PC-3 (cell line): ENCODE measurements at regions not wholly inside any gene's neighbourhood (a gene's known extent, or its start where the extent isn't known, plus 50 kb on each side); places are given as distances from the start of the nearest gene placed in this dataset.
A peak's percentile ranks its signal among the peaks of the same experiment; 100 is the strongest.

ENCODE experiments used
- ATAC-seq: fragments of 200-7000 bp; cut with Tn5 transposase; 2 replicates; pipeline ENCODE4 v1.9.1; 2020; ENCODE audit warnings: mild to moderate bottlenecking, moderate library complexity
- BruUV-seq: library from RNA; stranded (reverse); fragments of 400-500 nt; replicated peaks from 2 replicates; lab custom pipeline; 2021; lab: Mats Ljungman, UMichigan
- CTCF ChIA-PET: fragments of 300-600 bp; sonication (Branson Sonifier 250); formaldehyde crosslinking; loops from one replicate; lab custom pipeline; 2022; ENCODE audit warnings: antibody characterized with exemption; lab: Charles Lee
- POLR2A ChIA-PET: fragments of 300-600 bp; sonication (Branson Sonifier 250); formaldehyde crosslinking; loops from one replicate; lab custom pipeline; 2022; ENCODE audit warnings: antibody characterized with exemption; ENCODE audit not compliant: unreplicated experiment; lab: Charles Lee
- DNase-seq: peaks from one replicate; pipeline ENCODE4 v3.0.0-alpha.2; 2015
- H2AFZ ChIP-seq: fragments of 300-600 bp; sonication (generic); 2 replicates; pipeline ENCODE4 v1.6.0; 2016; ENCODE audit warnings: antibody characterized with exemption, low read length
- H3F3A ChIP-seq: fragments of 300-600 bp; sonication (generic); one replicate; pipeline ENCODE4 v1.6.0; 2017; ENCODE audit warnings: antibody characterized with exemption, low read length, control low read depth, mild to moderate bottlenecking; ENCODE audit not compliant: unreplicated experiment
- H3K27ac ChIP-seq: fragments of 300-600 bp; sonication (generic); 2 replicates; pipeline ENCODE4 v1.5.1; 2016; ENCODE audit warnings: mild to moderate bottlenecking, low read length
- H3K27me3 ChIP-seq: fragments of 300-600 bp; sonication (generic); 2 replicates; pipeline ENCODE4 v1.6.1; 2016; ENCODE audit warnings: low read length, mixed read lengths
- H3K36me3 ChIP-seq: fragments of 300-600 bp; sonication (generic); 2 replicates; pipeline ENCODE4 v1.6.1; 2016; ENCODE audit warnings: low read depth, mixed run types, low read length, mixed read lengths
- H3K4me1 ChIP-seq: fragments of 300-600 bp; sonication (generic); 2 replicates; pipeline ENCODE4 v1.5.1; 2016; ENCODE audit warnings: low read length; ENCODE audit not compliant: insufficient read depth
- H3K4me2 ChIP-seq: fragments of 300-600 bp; sonication (generic); 2 replicates; pipeline ENCODE4 v1.6.0; 2016; ENCODE audit warnings: low read length
- H3K4me3 ChIP-seq: fragments of 300-600 bp; sonication (generic); 2 replicates; pipeline ENCODE4 v1.5.1; 2016; ENCODE audit warnings: mild to moderate bottlenecking, low read length, mixed read lengths
- H3K79me2 ChIP-seq: fragments of 300-600 bp; sonication (generic); 2 replicates; pipeline ENCODE4 v1.6.1; 2017; ENCODE audit warnings: low read length, mixed read lengths
- H3K9ac ChIP-seq: fragments of 300-600 bp; sonication (generic); 2 replicates; pipeline ENCODE4 v1.6.0; 2016; ENCODE audit warnings: mild to moderate bottlenecking, low read length
- H3K9me2 ChIP-seq: fragments of 300-600 bp; sonication (generic); replicated peaks from 2 replicates; pipeline ENCODE4 v1.6.1; 2016; ENCODE audit warnings: mixed run types, low read length, mixed read lengths
- H3K9me3 ChIP-seq: fragments of 300-600 bp; sonication (generic); 2 replicates; pipeline ENCODE4 v1.6.1; 2016; ENCODE audit warnings: low read length, mixed read lengths
- H4K20me1 ChIP-seq: fragments of 300-600 bp; sonication (generic); 2 replicates; pipeline ENCODE4 v1.6.1; 2016; ENCODE audit warnings: low read length, mixed read lengths
- CTCF ChIP-seq: fragments of 300-600 bp; sonication (generic); conservative IDR thresholded peaks from 2 replicates; pipeline ENCODE4 v1.5.1; 2017; ENCODE audit warnings: antibody characterized with exemption, low read depth, mild to moderate bottlenecking, low read length
- EZH2 ChIP-seq: fragments of 300-600 bp; sonication (generic); IDR thresholded peaks from one replicate; pipeline ENCODE4 v1.6.1; 2017; ENCODE audit warnings: antibody characterized with exemption, mild to moderate bottlenecking, low read length; ENCODE audit not compliant: unreplicated experiment
- EZH2phosphoT487 ChIP-seq: fragments of 300-600 bp; sonication (generic); IDR thresholded peaks from 2 replicates; pipeline ENCODE4 v1.6.1; 2018; ENCODE audit warnings: mild to moderate bottlenecking, antibody characterized with exemption, low read length, borderline replicate concordance
- intact Hi-C: fragments of 100-400 bp; cut with micrococcal nuclease; formaldehyde crosslinking; loops from 2 replicates; pipeline ENCODE4 v1.9.0; 2023

GRCh38 chr11:27926981-27927481, 180.9 kb downstream of the KIF18A start:
- POLR2A ChIA-PET: no interaction called here
- Histone ChIP-seq H3K27ac (peak overlapping the region; percentile 53), H3K36me3 (no peaks in the 10 kb centered on the region), H3F3A (no peaks in the 10 kb centered on the region), H3K9ac (no peak overlapping the region), H3K9me3 (no peaks in the 10 kb centered on the region), H4K20me1 (no peaks in the 10 kb centered on the region), H3K79me2 (no peaks in the 10 kb centered on the region), H3K4me1 (peaks cover 16% of the 10 kb centered on the region), H3K9me2 (no peaks in the 10 kb centered on the region), H3K4me2 (0 out of 2 replicates have a peak overlapping the region, but pooled peaks have one; percentile 15), H3K4me3 (no peak overlapping the region), H2AFZ (no peak overlapping the region), H3K27me3 (no peaks in the 10 kb centered on the region)
- BruUV-seq: no TSS peak
- CTCF ChIA-PET: interaction anchor here (0.7 kb wide), 1 partner anchor 209 kb away, joined by 3 read pairs; no protein-coding TSS in a partner anchor
- DNase-seq (peak; percentile 89), ATAC-seq (peak; percentile 94)
- intact Hi-C loops: no loop called here
- TF ChIP-seq EZH2 (no peak), CTCF (no peak), EZH2phosphoT487 (no peak)

- Histone ChIP-seq H3K9ac (no peak overlapping the region), H3K79me2 (no peaks in the 10 kb centered on the region), H3K4me3 (no peak overlapping the region), H3K9me2 (no peaks in the 10 kb centered on the region), H3K4me2 (0 out of 2 replicates have a peak overlapping the region, but pooled peaks have one; percentile 21), H3K27ac (peak overlapping the region; percentile 32), H3K36me3 (no peaks in the 10 kb centered on the region), H3K4me1 (peaks cover 16% of the 10 kb centered on the region), H4K20me1 (no peaks in the 10 kb centered on the region), H3K9me3 (no peaks in the 10 kb centered on the region), H3F3A (no peaks in the 10 kb centered on the region), H2AFZ (no peak overlapping the region), H3K27me3 (no peaks in the 10 kb centered on the region)
- ChIA-PET CTCF (interaction anchor here (0.7 kb wide), 1 partner anchor 208 kb away, joined by 3 read pairs; no protein-coding TSS in a partner anchor), POLR2A (no interaction called here)
- ATAC-seq (no peak), DNase-seq (no peak)
- intact Hi-C loops: no loop called here
- BruUV-seq: no TSS peak
- no peak for TF ChIP-seq EZH2phosphoT487
- no peak for TF ChIP-seq EZH2
- TF ChIP-seq CTCF: no peak
Observed at GRCh38 chr11:27926486-27926885, 181.5 kb downstream of the KIF18A start.

GRCh38 chr11:27921472-27921871, 186.5 kb downstream of the KIF18A start:
- H3K36me3 ChIP-seq: no peaks in the 10 kb centered on the region
- H3K4me1 ChIP-seq: peaks cover 4% of the 10 kb centered on the region
- H4K20me1 ChIP-seq: no peaks in the 10 kb centered on the region
- H3F3A ChIP-seq: no peaks in the 10 kb centered on the region
- H3K4me2 ChIP-seq: no peak overlapping the region
- DNase-seq (peak; percentile 27), ATAC-seq (no peak)
- no peaks in the 10 kb centered on the region for H3K9me2 ChIP-seq
- intact Hi-C loops: no loop called here
- CTCF ChIA-PET: no interaction called here
- no peak for TF ChIP-seq EZH2
- TF ChIP-seq CTCF: no peak
- no peak for TF ChIP-seq EZH2phosphoT487
- no TSS peak for BruUV-seq
- H3K9me3 ChIP-seq: no peaks in the 10 kb centered on the region
- no peaks in the 10 kb centered on the region for H3K79me2 ChIP-seq
- no peak overlapping the region for H2AFZ ChIP-seq
- H3K9ac ChIP-seq: no peak overlapping the region
- no peak overlapping the region for H3K27ac ChIP-seq
- POLR2A ChIA-PET: no interaction called here
- H3K4me3 ChIP-seq: no peak overlapping the region
- no peaks in the 10 kb centered on the region for H3K27me3 ChIP-seq
